SK-N-MC (cell line): ENCODE measurements at regions not wholly inside any gene's neighbourhood (a gene's known extent, or its start where the extent isn't known, plus 50 kb on each side); places are given as distances from the start of the nearest gene placed in this dataset.

ENCODE experiments used
- EZH2 ChIP-seq: fragments of 200-600 bp; sonication (generic); IDR thresholded peaks from one replicate; pipeline ENCODE4 v1.6.1; 2017; ENCODE audit warnings: antibody characterized with exemption
- FOXP2 ChIP-seq: optimal IDR thresholded peaks from 2 replicates; pipeline ENCODE3; 2011; ENCODE audit warnings: mild to moderate bottlenecking, moderate library complexity; ENCODE audit not compliant: insufficient read depth; ENCODE audit errors: extremely low read length, control extremely low read depth
- POLR2AphosphoS5 ChIP-seq: IDR thresholded peaks from 2 replicates; pipeline ENCODE4 v1.6.1; 2012; ENCODE audit warnings: mild to moderate bottlenecking, low read depth, low read length, borderline replicate concordance

- TF ChIP-seq POLR2AphosphoS5 = no peak
- TF ChIP-seq EZH2 = no peak
- TF ChIP-seq FOXP2 = no peak
These were observed 629.8 kb upstream of the SEMA6A start for GRCh38 chr5:117204404-117204803.
